Colonic mucosa (tissue), 4 donors: ENCODE measurements at regions not wholly inside any gene's neighbourhood (a gene's known extent, or its start where the extent isn't known, plus 50 kb on each side); places are given as distances from the start of the nearest gene placed in this dataset.

ENCODE experiments used
- DNase-seq: peaks from one replicate; pipeline ENCODE4 v3.0.0-alpha.2; 2020
- H3K27ac ChIP-seq: fragments of 200-600 bp; one replicate; pipeline ENCODE4 v1.8.0; 2021
- H3K27me3 ChIP-seq: fragments of 200-600 bp; one replicate; pipeline ENCODE4 v1.8.0; 2021
- H3K36me3 ChIP-seq: fragments of 200-600 bp; one replicate; pipeline ENCODE4 v1.8.0; 2021
- H3K4me1 ChIP-seq: fragments of 200-600 bp; one replicate; pipeline ENCODE4 v1.8.0; 2021; ENCODE audit warnings: mild to moderate bottlenecking
- H3K4me3 ChIP-seq: fragments of 200-600 bp; one replicate; pipeline ENCODE4 v1.8.0; 2021
- H3K9ac ChIP-seq, 2 donors: one replicate each; pipeline ENCODE4 v1.7.0; 2013; ENCODE audit warnings: control low read depth in 2 of 2, low read depth in 2 of 2, low read length in 2 of 2
- H3K9me3 ChIP-seq: fragments of 200-600 bp; one replicate; pipeline ENCODE4 v1.8.0; 2021
- CTCF ChIP-seq: fragments of 200-600 bp; IDR thresholded peaks from one replicate; pipeline ENCODE4 v1.8.0; 2022; ENCODE audit warnings: antibody characterized with exemption, mild to moderate bottlenecking
- intact Hi-C: fragments of 100-400 bp; cut with DNase I; formaldehyde crosslinking; loops from one replicate; pipeline ENCODE4 v1.14.1; 2022
- donor health status: healthy.
- donor health status: DM: no; HTN: no; CAD: no.
- donor health status: DM: no; HTN: no; CAD: no.

DNA sequence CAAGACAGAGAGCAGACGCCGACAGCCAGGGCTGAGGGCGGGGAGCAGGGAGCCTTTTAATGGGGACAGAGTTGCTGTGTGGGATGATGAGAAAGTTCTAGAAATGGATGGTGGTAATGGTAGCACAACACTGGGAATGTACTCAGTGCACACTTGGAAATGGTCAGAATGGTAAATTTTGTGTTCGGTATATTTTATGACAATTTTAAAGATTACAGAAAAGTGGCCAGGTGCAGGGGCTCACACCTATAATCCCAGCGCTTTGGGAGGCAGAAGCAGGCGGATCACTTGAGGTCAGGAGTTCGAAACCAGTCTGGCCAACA is 243.2 kb upstream of the CIBAR2 start:
- TF ChIP-seq CTCF, result no peak
- Histone ChIP-seq H3K4me1 (peaks cover 6% of the 10 kb centered on the region), H3K36me3 (no peaks in the 10 kb centered on the region), H3K9ac (no peak overlapping the region), H3K4me3 (no peak overlapping the region), H3K27ac (no peak overlapping the region), H3K27me3 (no peaks in the 10 kb centered on the region), H3K9me3 (no peaks in the 10 kb centered on the region)
- no peak for DNase-seq
- intact Hi-C loops, result no loop called here

DNA sequence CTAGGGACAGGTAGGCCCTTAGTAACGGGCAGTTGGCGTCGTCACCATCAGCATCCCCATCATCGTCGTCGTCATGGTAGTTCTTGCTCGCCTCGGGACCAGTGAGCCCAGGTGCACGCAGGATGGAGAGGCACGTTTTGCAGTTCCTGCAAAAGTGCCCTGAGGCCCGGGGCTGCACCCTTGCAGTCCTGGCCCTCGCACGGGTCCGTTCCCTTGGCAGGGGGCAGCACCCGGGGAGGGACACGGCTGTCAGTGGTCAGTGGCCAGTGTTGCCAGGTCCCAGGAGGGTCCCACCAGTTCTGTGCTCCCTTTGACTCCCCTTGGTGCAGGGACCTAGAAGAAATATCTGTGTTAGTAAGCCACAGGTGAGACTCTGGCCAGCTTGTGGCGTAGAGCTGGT is 243.9 kb upstream of the CIBAR2 start:
- TF ChIP-seq CTCF, result no peak
- no peak for DNase-seq
- Histone ChIP-seq H3K27me3 (no peaks in the 10 kb centered on the region), H3K9ac (no peak overlapping the region), H3K4me3 (no peak overlapping the region), H3K4me1 (peaks cover 6% of the 10 kb centered on the region), H3K36me3 (no peaks in the 10 kb centered on the region), H3K9me3 (no peaks in the 10 kb centered on the region), H3K27ac (no peak overlapping the region)
- intact Hi-C loops, result no loop called here

DNA sequence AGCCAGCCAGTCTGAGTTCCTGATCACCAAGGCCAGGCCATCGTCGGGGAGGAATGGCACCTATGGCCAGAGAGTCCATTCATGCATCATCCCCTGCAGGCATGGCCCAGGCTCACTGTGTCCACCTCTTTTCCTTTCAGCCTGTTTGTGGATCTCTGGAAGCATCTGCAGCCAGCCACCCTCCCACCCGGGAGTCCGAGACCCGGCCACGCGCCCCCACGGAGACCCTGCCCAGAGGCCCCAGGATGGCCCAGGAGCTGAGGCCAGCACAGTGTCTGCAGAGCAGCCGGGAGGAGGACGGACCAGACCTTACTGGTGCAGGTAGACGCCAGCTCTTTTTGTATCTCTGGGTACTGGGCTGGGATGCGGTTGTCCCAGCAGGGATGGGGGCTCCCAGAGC is 245.1 kb upstream of the CIBAR2 start:
- H3K36me3 ChIP-seq, result no peaks in the 10 kb centered on the region
- no peak for DNase-seq
- H3K27ac ChIP-seq, result no peak overlapping the region
- TF ChIP-seq CTCF, result no peak
- H3K9me3 ChIP-seq, result no peaks in the 10 kb centered on the region
- no peak overlapping the region for H3K9ac ChIP-seq
- H3K4me1 ChIP-seq, result peaks cover 6% of the 10 kb centered on the region
- no peaks in the 10 kb centered on the region for H3K27me3 ChIP-seq
- intact Hi-C loops, result no loop called here
- no peak overlapping the region for H3K4me3 ChIP-seq

DNA sequence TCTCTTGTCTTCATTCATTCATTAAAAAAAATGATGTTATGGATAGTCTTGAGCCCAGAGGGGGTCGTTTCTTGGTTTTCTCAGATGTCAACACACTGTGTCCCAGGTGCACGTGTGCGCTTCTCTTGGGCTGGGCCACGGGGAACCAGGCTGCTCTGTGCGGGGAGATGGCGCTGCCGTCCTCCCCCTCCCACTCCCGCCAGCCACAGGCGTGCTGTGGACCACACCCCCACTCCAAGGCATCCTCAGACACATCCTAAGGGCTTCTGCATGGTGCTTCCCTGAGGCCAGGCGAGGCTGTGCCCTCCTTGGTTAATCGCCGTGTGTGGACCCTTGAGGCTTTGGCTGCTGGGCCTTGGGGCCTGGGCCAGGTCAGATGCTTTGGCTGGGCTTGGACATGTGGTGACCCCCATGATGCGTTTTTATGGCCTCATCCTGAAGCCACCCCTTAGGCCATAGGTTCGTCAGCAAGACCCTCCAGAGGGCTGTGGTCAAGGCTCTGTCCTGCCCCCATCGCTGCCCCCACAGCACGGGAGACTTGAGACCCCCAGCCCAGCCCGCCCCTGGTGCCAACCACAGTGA is 245.7 kb upstream of the CIBAR2 start:
- Histone ChIP-seq H3K27ac (no peak overlapping the region), H3K36me3 (no peaks in the 10 kb centered on the region), H3K9ac (no peak overlapping the region), H3K4me3 (no peak overlapping the region), H3K4me1 (peaks cover 6% of the 10 kb centered on the region), H3K27me3 (no peaks in the 10 kb centered on the region), H3K9me3 (no peaks in the 10 kb centered on the region)
- intact Hi-C loops, result no loop called here
- TF ChIP-seq CTCF, result no peak
- no peak for DNase-seq

- Histone ChIP-seq H3K9me3 (no peaks in the 10 kb centered on the region), H3K4me3 (no peak overlapping the region), H3K27ac (no peak overlapping the region), H3K9ac (no peak overlapping the region), H3K36me3 (no peaks in the 10 kb centered on the region), H3K4me1 (peaks cover 6% of the 10 kb centered on the region), H3K27me3 (no peaks in the 10 kb centered on the region)
- intact Hi-C loops, result no loop called here
- TF ChIP-seq CTCF, result no peak
- no peak for DNase-seq
Observed at GRCh38 chr16:85358704-85359146, 246.5 kb upstream of the CIBAR2 start.
